Stimulated activated memory B cell treated with anti-CD40 and anti-IgM and Interleukin-4, amounts not matched to agents 10 μg/mL and 1 μg/mL and 100 μg/mL, for 72 hours (primary cell): ENCODE measurements at regions not wholly inside any gene's neighbourhood (a gene's known extent, or its start where the extent isn't known, plus 50 kb on each side); places are given as distances from the start of the nearest gene placed in this dataset.

Source experiments
- ATAC-seq: fragments of 150-1000 bp; cut with Tn5 transposase; 2 replicates; pipeline ENCODE4 v1.10.0; 2021
- H3K27ac Mint-ChIP-seq: one replicate; pipeline ENCODE4 v1.8.0; 2022; ENCODE audit warnings: mild to moderate bottlenecking, mixed read lengths
- H3K27me3 Mint-ChIP-seq: one replicate; pipeline ENCODE4 v1.8.0; 2022; ENCODE audit warnings: mixed read lengths
- H3K36me3 Mint-ChIP-seq: one replicate; pipeline ENCODE4 v1.8.0; 2022; ENCODE audit warnings: mixed read lengths
- H3K4me1 Mint-ChIP-seq: one replicate; pipeline ENCODE4 v1.8.0; 2022; ENCODE audit warnings: mixed read lengths
- H3K4me3 Mint-ChIP-seq: one replicate; pipeline ENCODE4 v1.8.0; 2022; ENCODE audit warnings: mild to moderate bottlenecking, moderate library complexity, mixed read lengths
- H3K9me3 Mint-ChIP-seq: one replicate; pipeline ENCODE4 v1.8.0; 2022; ENCODE audit warnings: mixed read lengths

GRCh38 chr7:81525841-81526240 lies 244.0 kb downstream of the HGF start:
- Mint-ChIP-seq H3K36me3 (no peaks in the 10 kb centered on the region), H3K27me3 (no peaks in the 10 kb centered on the region), H3K27ac (no peak overlapping the region), H3K4me1 (no peaks in the 10 kb centered on the region), H3K4me3 (no peak overlapping the region), H3K9me3 (peaks cover 2% of the 10 kb centered on the region)
- no peak for ATAC-seq

DNA sequence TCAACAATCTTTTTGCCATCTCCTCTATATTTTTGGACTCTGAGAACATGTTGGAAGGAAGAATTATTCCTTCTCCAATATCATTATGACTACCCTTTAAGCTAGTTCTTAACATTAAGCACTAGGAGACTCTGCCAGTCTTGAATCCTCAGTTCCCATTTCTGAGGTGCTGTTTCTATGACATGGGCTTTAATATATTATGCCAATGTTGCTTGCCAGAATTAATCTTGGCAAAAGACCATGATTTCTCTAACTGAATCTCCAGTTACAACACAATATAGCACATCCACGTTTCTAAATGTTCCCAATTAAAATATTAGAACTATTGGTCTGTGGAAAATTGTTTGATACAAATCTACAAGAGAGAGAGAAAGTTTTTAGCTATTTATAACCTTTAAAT lies 250.0 kb downstream of the HGF start:
- H3K27me3 Mint-ChIP-seq = no peaks in the 10 kb centered on the region
- no peaks in the 10 kb centered on the region for H3K36me3 Mint-ChIP-seq
- H3K4me3 Mint-ChIP-seq = no peak overlapping the region
- H3K4me1 Mint-ChIP-seq = no peaks in the 10 kb centered on the region
- ATAC-seq = no peak
- no peaks in the 10 kb centered on the region for H3K9me3 Mint-ChIP-seq
- no peak overlapping the region for H3K27ac Mint-ChIP-seq

DNA sequence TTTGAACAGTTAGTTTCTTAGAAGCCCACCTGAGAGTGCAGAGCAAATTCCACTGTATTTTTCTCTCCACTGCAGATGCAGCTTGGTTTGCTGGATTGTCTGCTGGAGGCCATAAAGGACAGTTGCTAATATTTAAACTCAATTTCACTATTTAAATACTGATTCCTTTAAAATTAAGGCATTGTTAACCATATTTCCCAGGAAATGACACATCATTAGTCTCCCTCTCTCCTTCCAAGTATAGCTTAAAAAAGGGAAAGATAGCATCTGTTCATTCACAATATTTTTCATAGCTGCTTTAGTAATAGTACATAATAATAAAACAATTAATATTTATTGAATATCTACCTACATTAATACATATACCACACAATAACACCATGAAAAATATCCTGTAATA lies 252.9 kb downstream of the HGF start:
- H3K27ac Mint-ChIP-seq = no peak overlapping the region
- H3K4me3 Mint-ChIP-seq = no peak overlapping the region
- H3K36me3 Mint-ChIP-seq = no peaks in the 10 kb centered on the region
- H3K9me3 Mint-ChIP-seq = peaks cover 3% of the 10 kb centered on the region
- H3K27me3 Mint-ChIP-seq = no peaks in the 10 kb centered on the region
- no peaks in the 10 kb centered on the region for H3K4me1 Mint-ChIP-seq
- ATAC-seq = no peak

DNA sequence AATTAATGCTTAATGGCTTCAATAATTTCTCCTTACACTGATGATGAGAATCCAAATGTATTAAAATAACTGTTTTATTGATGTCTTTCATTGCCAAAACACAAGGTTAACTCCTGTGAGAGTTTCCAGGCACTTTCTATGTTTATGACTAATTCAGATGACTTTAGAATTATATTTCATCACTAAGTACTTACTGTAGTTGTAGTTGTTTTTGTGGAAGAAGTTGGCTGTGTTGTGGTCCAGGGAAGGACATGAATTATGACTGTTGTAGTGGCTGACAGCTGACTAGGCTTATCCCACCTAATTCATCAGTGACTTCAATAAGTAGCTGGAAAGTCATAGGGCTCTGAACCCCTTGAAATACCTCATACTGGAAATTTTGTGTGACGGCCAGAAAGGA lies 254.8 kb downstream of the HGF start:
- Mint-ChIP-seq H3K27ac (no peak overlapping the region), H3K4me3 (no peak overlapping the region), H3K27me3 (no peaks in the 10 kb centered on the region), H3K36me3 (no peaks in the 10 kb centered on the region), H3K4me1 (no peaks in the 10 kb centered on the region), H3K9me3 (peaks cover 6% of the 10 kb centered on the region)
- ATAC-seq = no peak

DNA sequence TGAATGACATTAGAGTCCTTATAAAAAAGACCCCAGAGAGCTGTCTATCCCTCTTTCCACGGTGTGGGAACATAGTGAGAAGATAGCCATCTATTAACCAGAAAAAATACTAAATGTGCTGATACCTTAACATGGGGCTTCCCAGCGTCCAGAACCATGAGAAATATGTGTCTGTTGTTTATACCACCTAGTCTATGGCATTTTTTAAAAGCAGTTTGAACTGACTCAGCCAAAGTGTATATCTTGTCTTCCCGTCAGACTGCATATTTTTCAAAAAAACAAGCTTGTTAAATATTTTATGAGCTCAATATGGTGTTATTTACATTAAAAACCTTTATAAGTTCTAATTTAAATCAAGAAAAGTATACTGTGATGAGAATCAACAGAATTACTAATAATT lies 255.3 kb downstream of the HGF start:
- no peak overlapping the region for H3K4me3 Mint-ChIP-seq
- H3K36me3 Mint-ChIP-seq = no peaks in the 10 kb centered on the region
- no peak overlapping the region for H3K27ac Mint-ChIP-seq
- no peaks in the 10 kb centered on the region for H3K4me1 Mint-ChIP-seq
- peaks cover 6% of the 10 kb centered on the region for H3K9me3 Mint-ChIP-seq
- H3K27me3 Mint-ChIP-seq = no peaks in the 10 kb centered on the region
- no peak for ATAC-seq

DNA sequence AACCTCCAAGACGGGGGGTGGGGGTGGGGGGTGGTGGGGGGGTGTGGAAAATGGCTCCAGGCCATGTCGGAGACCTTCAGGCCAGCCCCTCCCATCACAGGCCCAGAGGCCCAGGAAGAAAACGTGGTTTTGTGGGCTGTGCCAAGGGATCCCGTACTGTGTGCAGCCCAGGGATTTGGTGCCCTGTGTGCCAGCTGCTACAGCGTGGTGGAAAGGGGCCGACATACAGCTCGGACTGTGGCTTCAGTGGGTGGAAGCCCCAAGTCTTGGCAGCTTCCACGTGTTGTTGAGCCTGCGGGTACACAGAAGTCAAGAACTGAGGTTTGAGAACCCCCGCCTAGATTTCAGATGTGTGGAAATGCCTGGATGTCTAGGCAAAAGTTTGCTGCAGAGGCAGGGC lies 259.7 kb downstream of the HGF start:
- Mint-ChIP-seq H3K9me3 (peaks cover 6% of the 10 kb centered on the region), H3K4me1 (no peaks in the 10 kb centered on the region), H3K4me3 (no peak overlapping the region), H3K36me3 (no peaks in the 10 kb centered on the region), H3K27me3 (no peaks in the 10 kb centered on the region), H3K27ac (no peak overlapping the region)
- ATAC-seq = no peak

DNA sequence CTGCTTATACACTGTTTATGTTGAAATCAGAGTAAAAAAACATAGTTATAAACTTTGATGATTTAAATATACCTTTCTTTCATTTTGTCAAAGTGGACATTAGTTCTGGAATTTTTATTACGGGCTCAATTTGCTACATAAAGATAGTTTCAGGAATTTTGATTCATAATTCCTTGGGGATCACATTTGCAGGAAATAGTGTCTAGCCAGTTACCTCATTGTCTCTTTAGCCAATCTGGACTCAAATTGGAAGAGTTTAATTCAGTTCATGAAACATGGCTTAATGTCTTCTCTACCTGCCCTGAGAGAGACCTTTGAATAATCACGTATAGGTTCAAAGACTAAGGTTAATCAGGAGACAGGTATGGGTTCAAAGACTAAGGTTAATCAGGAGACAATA lies 262.6 kb downstream of the HGF start:
- Mint-ChIP-seq H3K4me3 (no peak overlapping the region), H3K36me3 (no peaks in the 10 kb centered on the region), H3K4me1 (no peaks in the 10 kb centered on the region), H3K27me3 (no peaks in the 10 kb centered on the region), H3K27ac (no peak overlapping the region), H3K9me3 (peaks cover 3% of the 10 kb centered on the region)
- ATAC-seq = no peak

DNA sequence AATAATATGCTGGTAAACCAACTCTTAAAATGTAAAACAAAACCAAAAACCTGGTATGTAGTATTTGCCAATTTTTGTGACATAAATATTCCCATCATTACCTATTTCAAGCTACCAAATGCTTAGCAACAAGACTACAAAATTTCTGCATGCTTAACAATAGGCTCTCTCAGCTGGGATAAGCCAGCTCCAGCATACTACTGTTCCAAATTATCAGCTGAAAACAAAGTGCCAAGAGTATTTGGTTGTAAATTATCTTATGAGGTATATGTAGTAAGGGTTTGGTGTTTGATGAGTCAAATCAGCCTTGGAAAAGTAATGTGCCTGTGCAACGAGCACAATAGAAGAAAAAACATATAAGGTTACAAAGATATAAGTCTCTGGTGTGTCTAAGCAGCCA lies 263.2 kb downstream of the HGF start:
- no peak overlapping the region for H3K27ac Mint-ChIP-seq
- H3K27me3 Mint-ChIP-seq = no peaks in the 10 kb centered on the region
- H3K4me1 Mint-ChIP-seq = no peaks in the 10 kb centered on the region
- peaks cover 3% of the 10 kb centered on the region for H3K9me3 Mint-ChIP-seq
- no peaks in the 10 kb centered on the region for H3K36me3 Mint-ChIP-seq
- ATAC-seq = no peak
- no peak overlapping the region for H3K4me3 Mint-ChIP-seq

GRCh38 chr7:81503771-81504170 lies 266.1 kb downstream of the HGF start:
- no peaks in the 10 kb centered on the region for H3K27me3 Mint-ChIP-seq
- ATAC-seq = no peak
- no peak overlapping the region for H3K4me3 Mint-ChIP-seq
- no peak overlapping the region for H3K27ac Mint-ChIP-seq
- H3K9me3 Mint-ChIP-seq = no peaks in the 10 kb centered on the region
- no peaks in the 10 kb centered on the region for H3K36me3 Mint-ChIP-seq
- no peaks in the 10 kb centered on the region for H3K4me1 Mint-ChIP-seq

- no peak overlapping the region for H3K27ac Mint-ChIP-seq
- H3K4me1 Mint-ChIP-seq = no peaks in the 10 kb centered on the region
- no peaks in the 10 kb centered on the region for H3K9me3 Mint-ChIP-seq
- no peak overlapping the region for H3K4me3 Mint-ChIP-seq
- no peaks in the 10 kb centered on the region for H3K27me3 Mint-ChIP-seq
- ATAC-seq = no peak
- no peaks in the 10 kb centered on the region for H3K36me3 Mint-ChIP-seq
These were observed 266.5 kb downstream of the HGF start for GRCh38 chr7:81503336-81503735.

DNA sequence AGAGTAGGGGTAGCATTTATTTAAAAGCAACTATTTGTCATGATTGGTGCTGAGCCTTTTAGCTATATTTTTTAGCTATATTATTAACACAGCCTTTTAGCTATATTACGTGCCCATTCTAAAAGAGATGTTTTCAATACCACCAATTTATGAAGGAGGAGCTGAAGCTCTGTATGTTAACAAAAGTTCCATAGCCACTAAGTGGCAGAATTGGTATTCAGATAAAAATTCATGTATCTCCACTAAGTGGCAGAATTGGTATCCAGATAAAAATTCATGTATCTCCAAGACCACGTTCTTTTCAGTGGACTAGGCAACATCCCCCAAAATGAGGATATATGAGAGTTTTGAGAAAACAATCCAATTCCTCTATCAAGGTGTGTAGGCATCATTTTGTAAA lies 268.6 kb downstream of the HGF start:
- Mint-ChIP-seq H3K9me3 (no peaks in the 10 kb centered on the region), H3K4me1 (no peaks in the 10 kb centered on the region), H3K27me3 (no peaks in the 10 kb centered on the region), H3K27ac (no peak overlapping the region), H3K36me3 (no peaks in the 10 kb centered on the region), H3K4me3 (no peak overlapping the region)
- no peak for ATAC-seq

DNA sequence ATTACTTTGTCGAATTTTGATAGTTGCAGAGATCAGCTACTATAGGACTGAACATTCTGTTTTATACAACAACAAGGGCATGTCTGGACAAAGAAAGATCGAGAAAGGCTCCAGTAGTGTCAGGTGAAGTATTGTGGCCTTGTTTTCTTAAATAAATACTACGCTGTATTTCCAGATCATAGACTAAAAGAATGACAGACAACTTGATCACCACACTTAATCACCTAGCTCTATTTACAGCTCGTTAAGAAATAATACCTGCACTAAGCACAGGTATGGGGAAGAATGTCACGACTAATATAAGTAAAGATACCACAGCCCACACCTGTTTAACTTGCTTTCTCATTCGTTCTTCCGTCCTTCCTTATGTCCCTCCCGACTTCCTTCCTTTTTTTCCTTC lies 269.2 kb downstream of the HGF start:
- Mint-ChIP-seq H3K27ac (no peak overlapping the region), H3K9me3 (no peaks in the 10 kb centered on the region), H3K4me3 (no peak overlapping the region), H3K36me3 (no peaks in the 10 kb centered on the region), H3K4me1 (no peaks in the 10 kb centered on the region), H3K27me3 (no peaks in the 10 kb centered on the region)
- no peak for ATAC-seq

DNA sequence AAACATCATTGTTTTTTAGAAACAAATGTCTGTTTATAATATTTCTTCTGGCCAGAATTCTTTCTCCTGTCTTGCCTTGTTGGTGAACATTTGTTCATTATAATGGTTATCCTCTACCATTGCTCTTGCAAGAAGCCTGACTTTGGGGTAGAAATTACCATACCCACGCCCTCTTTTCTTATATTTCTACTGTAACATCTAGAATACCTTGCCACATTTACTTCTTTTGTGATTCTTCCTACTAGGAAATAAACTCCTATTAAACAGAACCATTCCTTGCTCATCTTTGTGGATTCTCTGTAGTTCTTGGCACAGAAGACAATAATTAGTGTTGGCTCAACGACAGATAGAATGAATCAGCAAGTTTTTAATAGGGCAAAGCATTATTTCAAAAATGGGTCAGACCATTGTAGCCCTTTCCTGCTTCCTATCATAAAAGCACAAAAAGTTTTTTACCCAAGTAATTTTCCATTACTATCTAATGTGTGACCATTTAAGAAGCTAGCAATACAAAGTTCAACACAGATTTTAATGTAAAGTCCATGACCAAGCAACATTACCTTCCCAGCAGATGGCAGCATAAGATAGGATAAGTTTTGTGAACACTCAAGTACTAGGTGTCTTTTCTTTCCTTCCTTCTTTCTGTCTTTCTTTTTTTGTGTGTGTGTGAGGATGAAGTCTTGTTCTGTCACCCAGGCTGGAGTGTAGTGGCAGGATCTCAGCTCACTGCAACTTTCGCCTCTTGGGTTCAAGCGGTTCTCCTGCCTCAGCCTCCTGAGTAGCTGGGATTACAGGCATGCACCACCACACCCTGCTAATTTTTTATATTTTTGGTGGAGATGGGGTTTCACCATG lies 270.4 kb downstream of the HGF start:
- H3K4me1 Mint-ChIP-seq = no peaks in the 10 kb centered on the region
- ATAC-seq = no peak
- no peak overlapping the region for H3K4me3 Mint-ChIP-seq

GRCh38 chr7:81498176-81498575 lies 271.7 kb downstream of the HGF start:
- Mint-ChIP-seq H3K4me1 (no peaks in the 10 kb centered on the region), H3K36me3 (no peaks in the 10 kb centered on the region), H3K4me3 (no peak overlapping the region), H3K27ac (no peak overlapping the region), H3K9me3 (no peaks in the 10 kb centered on the region), H3K27me3 (no peaks in the 10 kb centered on the region)
- ATAC-seq = no peak

More for the DNA sequence above, 270.4 kb downstream of the HGF start:
- H3K27me3 Mint-ChIP-seq = no peaks in the 10 kb centered on the region
- H3K36me3 Mint-ChIP-seq = no peaks in the 10 kb centered on the region
- H3K27ac Mint-ChIP-seq = no peak overlapping the region
- H3K9me3 Mint-ChIP-seq = no peaks in the 10 kb centered on the region

GRCh38 chr7:81492910-81493309 lies 276.9 kb downstream of the HGF start:
- H3K36me3 Mint-ChIP-seq = no peaks in the 10 kb centered on the region
- H3K4me3 Mint-ChIP-seq = no peak overlapping the region
- H3K27ac Mint-ChIP-seq = no peak overlapping the region
- no peaks in the 10 kb centered on the region for H3K4me1 Mint-ChIP-seq
- peaks cover 3% of the 10 kb centered on the region for H3K9me3 Mint-ChIP-seq
- ATAC-seq = no peak
- H3K27me3 Mint-ChIP-seq = no peaks in the 10 kb centered on the region

- Mint-ChIP-seq H3K36me3 (no peaks in the 10 kb centered on the region), H3K4me1 (no peaks in the 10 kb centered on the region), H3K4me3 (no peak overlapping the region), H3K27me3 (no peaks in the 10 kb centered on the region), H3K27ac (no peak overlapping the region), H3K9me3 (peaks cover 3% of the 10 kb centered on the region)
- no peak for ATAC-seq
These were observed 277.6 kb downstream of the HGF start for GRCh38 chr7:81492240-81492639.
